GM19452 (cell line): ENCODE measurements at regions not wholly inside any gene's neighbourhood (a gene's known extent, or its start where the extent isn't known, plus 50 kb on each side); places are given as distances from the start of the nearest gene placed in this dataset.
"Not testable (repeated sequence)": the region's sequence is repeated elsewhere in the genome, so short reads cannot be mapped to it uniquely, and the experiment has no call there.

ENCODE experiments used
- ATAC-seq: cut with Tn5 transposase; IDR thresholded peaks from one replicate; pipeline ENCODE4 v1.9.1; 2021; ENCODE audit not compliant: unreplicated experiment

DNA sequence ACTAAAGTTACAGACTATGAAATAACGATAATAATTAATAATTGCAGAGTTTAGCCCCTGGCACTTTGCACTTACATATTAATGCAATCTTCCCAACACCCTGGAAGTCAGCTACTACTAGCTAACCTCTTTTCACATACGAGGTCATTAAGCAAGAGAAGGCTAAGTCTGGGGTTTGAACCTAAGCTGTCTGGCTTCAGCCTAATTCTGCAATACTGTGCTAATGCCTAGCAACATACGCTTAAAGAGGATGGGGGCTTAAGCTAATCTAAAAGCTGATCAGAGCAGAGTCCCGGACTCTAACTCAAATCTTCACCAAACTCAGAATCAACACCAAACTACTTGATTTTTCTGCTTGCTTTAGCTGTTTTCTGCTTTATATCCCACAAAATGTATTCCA lies 168.7 kb upstream of the GNAI1 start:
- ATAC-seq = no peak

GRCh38 chr7:79964463-79964862 lies 170.2 kb upstream of the GNAI1 start:
- no peak for ATAC-seq

DNA sequence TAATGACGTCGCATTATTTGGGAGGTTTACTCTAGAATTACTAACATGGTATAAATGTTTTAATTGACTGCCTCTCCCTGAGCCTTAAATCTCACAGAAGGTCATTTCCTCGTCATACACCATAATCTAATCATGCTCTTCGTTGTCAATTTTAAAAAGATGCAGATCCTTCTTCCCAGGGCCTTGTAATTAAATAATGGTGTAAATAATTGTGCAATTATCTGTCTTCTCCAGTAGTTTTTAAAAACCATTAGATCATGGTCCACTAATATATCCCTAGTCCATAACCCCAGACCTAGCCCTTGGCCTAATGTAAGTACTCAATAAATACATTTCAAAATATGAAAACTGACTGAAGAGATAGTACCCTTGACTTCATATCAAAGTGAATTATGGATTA lies 181.5 kb upstream of the GNAI1 start:
- no peak for ATAC-seq

DNA sequence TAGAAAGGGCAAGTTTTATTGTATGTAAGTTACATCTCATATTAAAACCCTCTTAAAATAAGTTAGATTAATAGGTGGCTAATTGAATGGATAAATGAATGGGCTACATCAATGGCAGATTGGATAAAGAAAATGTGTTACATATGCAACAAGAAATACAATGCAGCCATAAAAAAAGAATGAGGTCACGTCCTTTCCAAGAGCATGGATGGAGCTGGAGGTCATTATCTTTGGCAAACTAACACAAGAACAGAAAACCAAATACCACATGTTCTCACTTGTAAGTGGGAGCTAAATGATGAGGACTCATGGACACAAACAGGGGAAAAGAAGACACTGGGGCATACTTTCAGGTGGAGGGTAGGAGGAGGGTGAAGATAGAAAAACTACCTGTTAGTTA lies 182.2 kb upstream of the GNAI1 start:
- ATAC-seq = no peak

DNA sequence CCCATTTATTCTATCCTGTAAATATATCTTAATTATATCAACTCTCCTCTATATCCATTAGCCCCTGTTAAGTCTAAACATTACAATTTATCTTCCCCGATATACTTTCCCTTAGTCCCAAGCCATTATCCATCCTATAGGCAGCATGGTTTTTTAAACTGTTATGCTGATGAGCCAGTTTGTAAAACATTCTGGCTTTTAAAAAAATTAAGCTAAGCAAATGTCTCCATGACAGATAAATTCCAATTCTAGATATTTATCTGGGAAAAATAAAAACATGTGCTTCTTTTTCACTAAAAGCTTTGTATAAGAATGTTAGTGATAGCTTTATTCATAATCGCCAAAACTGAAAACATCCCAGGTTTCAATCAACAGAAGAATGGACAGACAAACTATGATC lies 183.2 kb upstream of the GNAI1 start:
- no peak for ATAC-seq

- no peak for ATAC-seq
These were observed 184.9 kb upstream of the GNAI1 start for GRCh38 chr7:79949778-79950177.

GRCh38 chr7:79936281-79936983 lies 198.2 kb upstream of the GNAI1 start:
- no peak for ATAC-seq

- no peak for ATAC-seq
These were observed 199.9 kb upstream of the GNAI1 start for GRCh38 chr7:79934727-79935126.

GRCh38 chr7:79933144-79933543 lies 201.5 kb upstream of the GNAI1 start:
- ATAC-seq = no peak

GRCh38 chr7:79930604-79931003 lies 204.0 kb upstream of the GNAI1 start:
- no peak for ATAC-seq

DNA sequence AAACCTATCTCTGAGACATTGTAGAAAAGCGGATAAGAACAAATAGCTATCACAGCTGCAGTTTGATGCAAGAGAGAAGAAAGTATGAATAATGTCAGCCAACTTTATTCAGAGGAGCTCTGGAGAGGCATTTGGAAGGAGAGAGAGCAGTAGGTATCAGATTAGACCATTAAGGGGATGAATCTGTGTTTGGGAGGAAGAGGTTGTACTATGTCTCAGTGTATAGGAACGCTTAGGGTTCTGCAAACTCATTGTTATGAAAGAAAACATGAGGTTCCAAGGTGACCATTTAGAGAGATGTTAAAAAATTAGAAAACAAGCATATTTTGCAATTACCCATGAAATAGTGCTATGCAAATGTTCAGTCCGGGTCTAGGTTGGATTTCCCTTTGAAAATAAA lies 207.5 kb upstream of the GNAI1 start:
- no peak for ATAC-seq

- no peak for ATAC-seq
These were observed 210.7 kb upstream of the GNAI1 start for GRCh38 chr7:79923953-79924352.

GRCh38 chr7:79922894-79923293 lies 211.7 kb upstream of the GNAI1 start:
- ATAC-seq = no peak

DNA sequence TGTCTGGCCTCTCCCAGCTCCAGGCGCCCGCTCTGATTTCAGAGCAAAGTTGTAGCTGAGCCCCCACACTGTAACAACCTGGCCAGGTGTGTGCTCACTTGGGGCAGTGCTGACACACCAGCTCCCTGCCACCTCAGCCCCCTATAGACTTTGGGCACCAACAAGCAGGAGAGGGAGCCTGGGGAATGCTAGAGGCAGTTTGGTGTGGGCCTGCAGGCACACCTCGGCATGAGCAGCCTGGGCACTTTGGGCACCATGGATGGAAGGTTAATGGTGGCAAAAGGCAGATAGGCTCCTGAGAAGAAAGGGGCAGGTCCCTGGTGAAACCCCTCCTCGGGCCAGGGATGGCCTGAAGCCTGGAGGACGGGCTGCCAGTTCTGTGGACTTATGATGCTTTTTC lies 212.7 kb upstream of the GNAI1 start:
- ATAC-seq = no peak

DNA sequence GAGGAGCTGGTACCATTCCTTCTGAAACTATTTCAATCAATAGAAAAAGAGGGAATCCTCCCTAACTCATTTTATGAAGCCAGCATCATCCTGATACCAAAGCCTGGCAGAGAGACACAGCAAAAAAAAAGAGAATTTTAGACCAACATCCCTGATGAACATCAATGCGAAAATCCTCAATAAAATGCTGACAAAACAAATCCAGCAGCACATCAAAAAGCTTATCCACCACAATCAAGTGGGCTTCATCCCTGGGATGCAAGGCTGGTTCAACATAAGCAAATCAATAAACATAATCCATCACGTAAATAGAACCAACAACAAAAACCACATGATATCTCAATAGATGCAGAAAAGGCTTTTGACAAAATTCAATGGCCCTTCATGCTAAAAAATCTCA lies 216.0 kb upstream of the GNAI1 start:
- ATAC-seq = not testable (repeated sequence)

DNA sequence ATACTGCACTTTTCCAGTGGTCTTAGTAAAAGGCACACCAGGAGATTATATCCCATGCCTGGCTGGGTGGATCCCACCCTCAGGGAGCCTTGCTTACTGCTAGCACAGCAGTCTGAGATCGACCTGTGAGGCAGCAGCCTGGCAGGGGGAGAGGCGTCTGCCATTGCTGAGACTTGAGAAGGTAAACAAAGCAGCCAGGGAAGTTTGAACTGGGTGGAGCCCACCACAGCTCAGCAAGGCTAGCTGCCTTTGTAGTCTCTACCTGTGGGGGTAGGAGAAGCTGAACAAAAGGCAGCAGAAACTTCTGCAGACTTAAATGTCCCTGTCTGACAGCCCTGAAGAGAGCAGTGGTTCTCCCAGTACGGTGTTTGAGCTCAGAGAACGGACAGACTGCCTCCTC lies 219.3 kb upstream of the GNAI1 start:
- not testable (repeated sequence) for ATAC-seq

DNA sequence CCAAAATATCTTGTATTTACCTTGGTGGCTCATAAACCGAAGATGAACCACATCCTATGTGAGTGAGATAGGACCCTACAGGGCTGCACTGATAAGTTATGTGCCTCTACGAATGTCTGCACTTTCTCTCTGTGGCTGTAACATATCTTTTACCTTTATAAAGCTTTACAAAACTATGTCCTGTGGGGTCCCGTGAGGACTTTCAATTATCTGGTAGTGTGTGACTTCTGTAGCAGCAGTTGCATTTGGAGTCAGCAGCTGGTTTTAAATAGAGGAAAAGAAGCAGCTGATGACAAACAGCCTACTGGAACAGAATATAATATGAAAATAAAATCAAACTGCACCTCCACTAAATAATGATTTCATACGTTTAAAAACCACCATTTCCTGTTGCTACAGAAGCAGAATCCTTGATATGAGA lies 222.4 kb upstream of the GNAI1 start:
- no peak for ATAC-seq

- no peak for ATAC-seq
These were observed 223.2 kb upstream of the GNAI1 start for GRCh38 chr7:79911420-79911819.

DNA sequence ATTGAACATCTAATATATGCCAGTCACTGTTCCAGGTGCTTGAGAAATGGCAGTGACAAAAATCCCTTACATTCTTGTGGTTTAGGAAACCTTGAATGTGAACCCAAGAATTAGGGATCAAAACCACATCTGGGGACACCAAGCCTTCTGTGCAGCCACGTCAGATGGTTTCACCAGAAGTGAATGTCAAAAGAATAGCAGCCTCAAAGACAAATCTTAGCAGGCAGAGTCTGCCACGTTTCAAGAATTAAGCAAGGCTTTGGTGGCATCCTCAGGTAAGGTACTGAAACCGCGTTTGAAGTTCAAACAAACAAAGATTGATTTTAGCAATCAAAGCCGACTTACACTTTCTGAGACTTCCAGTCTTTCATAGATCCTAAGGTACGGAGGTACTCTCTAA lies 225.5 kb upstream of the GNAI1 start:
- ATAC-seq = no peak

- no peak for ATAC-seq
These were observed 237.5 kb upstream of the GNAI1 start for GRCh38 chr7:79897166-79897565.

GRCh38 chr7:79893991-79894390 lies 240.6 kb upstream of the GNAI1 start:
- ATAC-seq = no peak

- ATAC-seq = no peak
These were observed 251.7 kb upstream of the GNAI1 start for GRCh38 chr7:79882922-79883321.

GRCh38 chr7:79880312-79880711 lies 254.3 kb upstream of the GNAI1 start:
- ATAC-seq = no peak
